Right atrium auricular region (tissue), 2 donors: ENCODE measurements at regions not wholly inside any gene's neighbourhood (a gene's known extent, or its start where the extent isn't known, plus 50 kb on each side); places are given as distances from the start of the nearest gene placed in this dataset.

Source experiments
- DNase-seq: peaks from one replicate; pipeline ENCODE4 v3.0.0-alpha.2; 2019; ENCODE audit warnings: low spot score
- H3K27ac ChIP-seq, 2 donors: fragments of 200-600 bp; sonication (generic); 1 replicate in 1 of 2; 2 replicates in 1 of 2; pipeline ENCODE4 v1.5.1; 2016 to 2019
- H3K27me3 ChIP-seq, 2 donors: fragments of 200-600 bp; sonication (generic); one replicate each; pipeline versions ENCODE4 v1.5.1 to v1.6.0; 2017 to 2019
- H3K36me3 ChIP-seq: fragments of 200-600 bp; sonication (generic); one replicate; pipeline ENCODE4 v1.5.1; 2016
- H3K4me1 ChIP-seq, 2 donors: fragments of 200-600 bp; sonication (generic); one replicate each; pipeline versions ENCODE4 v1.5.1 to v1.6.0; 2017 to 2019
- H3K4me3 ChIP-seq, 2 donors: fragments of 200-600 bp; sonication (generic); 1 replicate in 1 of 2; 2 replicates in 1 of 2; pipeline ENCODE4 v1.5.1; 2017 to 2019; ENCODE audit warnings: mild to moderate bottlenecking in 1 of 2, moderate library complexity in 1 of 2
- H3K9me3 ChIP-seq, 2 donors: fragments of 200-600 bp; sonication (generic); one replicate each; pipeline ENCODE4 v1.5.1; 2019
- CTCF ChIP-seq, 2 donors: fragments of 200-600 bp; sonication (generic); IDR thresholded peaks; one replicate each; pipeline ENCODE4 v1.5.1; 2019; ENCODE audit warnings: antibody characterized with exemption in 2 of 2

GRCh38 chr7:148486937-148487336 is 103.6 kb upstream of the C7orf33 start:
- Histone ChIP-seq H3K4me1 (no peaks in the 10 kb centered on the region), H3K9me3 (no peaks in the 10 kb centered on the region), H3K4me3 (no peak overlapping the region), H3K27ac (no peak overlapping the region), H3K36me3 (no peaks in the 10 kb centered on the region), H3K27me3 (no peaks in the 10 kb centered on the region)
- no peak for TF ChIP-seq CTCF (IDR thresholded peaks at IDR 0.05)
- no peak for DNase-seq

- Histone ChIP-seq H3K27ac (no peak overlapping the region), H3K27me3 (no peaks in the 10 kb centered on the region), H3K4me1 (no peaks in the 10 kb centered on the region), H3K4me3 (no peak overlapping the region), H3K9me3 (peaks cover 0 to 6% of the 10 kb centered on the region in 2 donors), H3K36me3 (no peaks in the 10 kb centered on the region)
- DNase-seq = no peak
- TF ChIP-seq CTCF (IDR thresholded peaks at IDR 0.05) = no peak
Measured at GRCh38 chr7:148487912-148488311, 102.7 kb upstream of the C7orf33 start.

- H3K9me3 ChIP-seq = peaks cover 0 to 10% of the 10 kb centered on the region in 2 donors
- H3K27ac ChIP-seq = no peak overlapping the region
- no peaks in the 10 kb centered on the region for H3K36me3 ChIP-seq
- no peak for TF ChIP-seq CTCF (IDR thresholded peaks at IDR 0.05)
- no peaks in the 10 kb centered on the region for H3K27me3 ChIP-seq
- no peak for DNase-seq
- no peak overlapping the region for H3K4me3 ChIP-seq
- H3K4me1 ChIP-seq = no peaks in the 10 kb centered on the region
Measured at GRCh38 chr7:148489678-148490077, 100.9 kb upstream of the C7orf33 start.

DNA sequence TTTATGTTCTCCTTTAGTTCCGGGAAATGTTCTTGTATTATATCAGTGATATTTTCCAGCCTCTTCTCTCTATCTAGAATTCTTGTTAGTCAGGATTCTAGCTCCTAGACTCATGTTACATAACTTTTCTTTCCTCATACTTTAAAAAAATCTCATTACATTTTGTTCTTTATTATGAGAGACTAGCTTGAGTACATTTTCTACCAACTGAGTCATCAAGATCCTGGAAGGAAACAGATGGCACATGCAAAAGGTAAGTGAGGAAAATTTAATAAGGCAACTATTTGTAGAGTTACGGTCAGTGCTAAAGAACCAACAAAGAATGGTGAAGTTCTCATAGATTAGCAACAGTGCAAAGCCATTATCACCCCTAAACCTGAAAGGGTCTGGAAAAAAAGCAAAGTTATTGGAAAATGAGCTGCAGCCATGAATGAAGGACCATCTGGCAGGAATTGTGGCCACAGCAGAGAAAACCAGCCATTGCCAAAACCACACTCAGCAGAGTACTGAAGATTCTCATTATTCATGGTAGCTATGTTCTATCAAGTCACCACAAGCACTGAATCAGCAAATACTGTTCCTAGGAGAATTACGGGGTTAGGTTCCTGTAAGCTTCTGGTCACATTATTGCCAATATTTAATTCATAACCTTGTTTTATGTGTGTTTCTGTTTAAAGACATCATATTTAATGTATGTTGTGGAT is 98.3 kb upstream of the C7orf33 start:
- DNase-seq = no peak
- peaks cover 0 to 10% of the 10 kb centered on the region in 2 donors for H3K9me3 ChIP-seq
- H3K27me3 ChIP-seq = no peaks in the 10 kb centered on the region
- H3K36me3 ChIP-seq = no peaks in the 10 kb centered on the region
- no peak for TF ChIP-seq CTCF (IDR thresholded peaks at IDR 0.05)
- H3K4me3 ChIP-seq = no peak overlapping the region
- H3K27ac ChIP-seq = no peak overlapping the region
- H3K4me1 ChIP-seq = no peaks in the 10 kb centered on the region

GRCh38 chr7:148495605-148496004 is 95.0 kb upstream of the C7orf33 start:
- Histone ChIP-seq H3K4me3 (no peak overlapping the region), H3K27ac (no peak overlapping the region), H3K4me1 (no peaks in the 10 kb centered on the region), H3K36me3 (no peaks in the 10 kb centered on the region), H3K9me3 (peaks cover 0 to 10% of the 10 kb centered on the region in 2 donors), H3K27me3 (no peaks in the 10 kb centered on the region)
- DNase-seq = no peak
- no peak for TF ChIP-seq CTCF (IDR thresholded peaks at IDR 0.05)

DNA sequence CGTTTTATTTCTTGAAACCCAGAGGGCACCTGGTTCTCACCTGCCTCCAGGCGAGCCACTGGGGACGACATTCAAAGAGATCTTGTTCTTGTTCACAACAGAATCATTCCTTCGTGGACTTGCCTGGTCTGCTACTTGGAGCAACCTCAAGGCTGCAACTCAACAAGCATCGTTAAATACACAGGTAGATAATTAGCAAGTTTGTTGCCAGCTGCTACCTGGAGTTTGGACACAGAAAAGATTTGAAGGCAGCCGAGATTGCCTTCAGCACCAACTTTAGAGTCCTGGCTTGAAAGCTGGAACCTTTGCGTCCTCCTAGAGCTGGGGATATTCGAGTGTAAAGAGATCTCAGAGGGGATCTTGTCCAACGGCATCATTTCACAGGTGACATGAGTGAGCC is 89.6 kb upstream of the C7orf33 start:
- no peak for DNase-seq
- no peaks in the 10 kb centered on the region for H3K9me3 ChIP-seq
- no peaks in the 10 kb centered on the region for H3K36me3 ChIP-seq
- TF ChIP-seq CTCF (IDR thresholded peaks at IDR 0.05) = no peak
- H3K27me3 ChIP-seq = no peaks in the 10 kb centered on the region
- H3K4me1 ChIP-seq = peaks cover 0 to 5% of the 10 kb centered on the region in 2 donors
- no peak overlapping the region for H3K4me3 ChIP-seq
- H3K27ac ChIP-seq = no peak overlapping the region
